ENCODE measurements at regions not wholly inside any gene's neighbourhood (a gene's known extent, or its start where the extent isn't known, plus 50 kb on each side); places are given as distances from the start of the nearest gene placed in this dataset.

DNA sequence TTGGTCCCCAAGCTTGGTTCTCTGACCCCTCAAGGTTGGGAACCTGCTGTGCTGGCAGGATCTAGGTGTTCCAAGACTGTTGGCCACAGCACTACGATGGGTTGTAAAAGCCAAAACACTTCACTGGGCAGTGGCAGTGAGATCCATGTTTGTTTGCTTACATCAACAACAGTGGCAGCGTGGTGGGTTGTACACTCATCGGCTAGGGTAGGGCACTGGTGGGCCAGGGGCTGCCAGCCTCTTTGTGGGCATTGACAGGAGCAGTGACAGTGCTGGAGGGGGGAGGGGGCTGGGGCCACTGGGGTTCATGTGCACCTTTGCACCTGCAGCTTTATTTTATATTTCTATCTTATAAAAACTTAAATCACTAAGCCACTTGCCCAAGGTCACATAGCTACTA, 126.7 kb upstream of the ZWINT start:
- no peak for TF ChIP-seq EZH2 (IDR thresholded peaks at IDR 0.05; ENCODE audit: insufficient read depth, poor library complexity, severe bottlenecking)
- no peak for TF ChIP-seq EZH2phosphoT487 (IDR thresholded peaks at IDR 0.05; ENCODE audit: insufficient read depth, low read depth)
